Stimulated activated CD4-positive, alpha-beta T cell treated with anti-CD3 and anti-CD28 coated beads, Interleukin-2, amount 100 ng/mL, for 24 hours (primary cell): ENCODE measurements at regions not wholly inside any gene's neighbourhood (a gene's known extent, or its start where the extent isn't known, plus 50 kb on each side); places are given as distances from the start of the nearest gene placed in this dataset.

Experiments used
- DNase-seq, 2 donors: peaks; one replicate each; pipeline ENCODE4 v3.0.0-alpha.2; 2020

DNA sequence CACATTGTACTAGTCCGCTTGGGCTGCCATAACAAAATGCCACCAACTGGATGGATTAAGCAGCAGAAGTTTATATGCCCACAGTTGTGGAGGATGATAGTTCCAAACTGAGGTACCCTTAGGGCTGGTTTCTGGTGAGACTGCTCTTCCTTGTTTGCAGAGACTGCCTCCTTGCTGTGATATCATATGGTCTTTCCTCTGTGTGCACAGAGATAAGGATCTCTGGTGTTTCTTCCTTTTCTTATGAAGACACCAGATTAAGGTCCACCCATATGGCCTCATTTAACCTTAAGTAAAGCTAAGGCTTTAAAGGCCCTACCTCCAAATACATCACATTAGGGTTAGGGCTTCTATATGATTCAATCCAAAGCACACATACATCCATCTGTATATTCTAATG lies 738.2 kb upstream of the GCFC2 start:
- DNase-seq = no peak

DNA sequence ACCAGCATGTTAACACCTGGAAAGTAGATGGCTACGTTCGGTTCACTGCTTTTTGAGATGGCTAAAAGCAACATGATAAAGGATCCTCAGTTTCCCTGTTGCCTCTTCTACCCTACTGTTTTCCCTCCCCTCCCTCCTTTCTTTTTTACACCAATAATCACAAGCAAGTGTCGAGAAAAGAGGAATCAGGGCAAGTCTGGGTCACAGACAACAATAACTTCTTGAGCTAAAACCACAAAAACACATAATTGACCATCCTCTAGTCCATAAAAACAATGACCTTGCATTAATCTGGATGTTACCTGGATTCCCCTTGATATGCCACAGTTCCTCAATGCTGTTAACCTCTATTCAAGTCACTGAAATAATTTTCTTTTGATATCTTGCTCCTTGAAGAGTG lies 736.6 kb upstream of the GCFC2 start:
- DNase-seq = no peak

GRCh38 chr2:76446872-76447271 lies 736.2 kb upstream of the GCFC2 start:
- no peak for DNase-seq

- DNase-seq = no peak
Measured at GRCh38 chr2:76445880-76446279, 735.2 kb upstream of the GCFC2 start.

GRCh38 chr2:76444732-76445131 lies 734.0 kb upstream of the GCFC2 start:
- no peak for DNase-seq

GRCh38 chr2:76437564-76437963 lies 726.8 kb upstream of the GCFC2 start:
- DNase-seq = no peak

GRCh38 chr2:76429374-76429773 lies 718.7 kb upstream of the GCFC2 start:
- DNase-seq = no peak

- no peak for DNase-seq
Measured at GRCh38 chr2:76427452-76427851, 716.7 kb upstream of the GCFC2 start.

GRCh38 chr2:76415821-76416220 lies 705.1 kb upstream of the GCFC2 start:
- DNase-seq = no peak

- no peak for DNase-seq
Measured at GRCh38 chr2:76413436-76413835, 702.7 kb upstream of the GCFC2 start.

DNA sequence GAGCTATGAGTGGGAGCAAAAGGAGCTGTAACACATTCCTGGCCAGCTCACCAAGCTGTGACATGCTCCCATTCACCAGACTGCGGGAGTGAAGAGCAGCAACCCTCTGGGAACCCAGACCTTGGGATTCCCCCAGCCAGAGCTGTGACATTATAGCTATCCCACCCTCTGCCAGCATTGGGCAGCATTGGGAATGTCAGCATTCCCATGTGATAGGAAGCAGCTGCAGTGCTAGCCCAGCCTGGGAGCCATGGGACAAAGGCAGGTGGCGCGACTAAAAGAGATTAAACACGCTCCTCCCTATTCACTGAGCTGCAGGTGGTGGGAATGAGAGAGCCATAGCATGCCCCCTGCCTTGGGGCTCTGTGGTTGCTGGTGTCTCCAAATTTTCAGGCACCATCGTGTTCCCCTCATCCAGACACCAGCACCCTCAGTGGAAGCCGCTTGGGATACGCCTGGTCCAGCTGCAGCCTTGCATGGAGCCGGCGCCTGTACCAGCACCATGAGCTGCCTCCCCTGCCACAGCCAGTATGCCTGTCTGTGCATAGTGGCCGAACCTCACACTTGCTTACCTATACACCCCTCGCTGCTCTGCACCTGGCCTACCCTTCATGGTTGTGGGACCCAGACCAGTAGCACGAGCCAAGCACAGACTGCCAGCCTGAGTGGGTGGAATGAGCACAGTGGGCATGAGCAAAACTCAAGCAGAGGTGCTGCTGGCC lies 695.6 kb upstream of the GCFC2 start:
- DNase-seq = no peak

DNA sequence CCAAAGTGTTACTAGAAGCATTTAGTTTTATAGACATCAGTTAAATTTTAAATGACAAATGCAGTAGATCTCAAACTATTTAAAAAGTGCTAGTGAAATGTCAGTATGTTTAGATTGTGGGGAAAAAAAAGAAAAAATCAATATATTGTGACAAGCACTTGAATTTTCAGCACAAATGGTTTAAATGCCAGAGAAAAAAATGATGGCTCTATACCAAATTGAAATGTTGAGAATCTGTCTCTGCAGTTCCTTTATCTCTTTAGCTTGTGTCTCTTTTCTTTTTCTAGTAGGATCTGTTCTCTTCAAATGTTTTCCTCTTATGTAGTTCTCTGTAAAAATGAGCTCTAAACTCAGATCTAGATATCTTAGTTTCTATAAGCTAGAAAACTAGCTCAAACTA lies 682.6 kb upstream of the GCFC2 start:
- no peak for DNase-seq

DNA sequence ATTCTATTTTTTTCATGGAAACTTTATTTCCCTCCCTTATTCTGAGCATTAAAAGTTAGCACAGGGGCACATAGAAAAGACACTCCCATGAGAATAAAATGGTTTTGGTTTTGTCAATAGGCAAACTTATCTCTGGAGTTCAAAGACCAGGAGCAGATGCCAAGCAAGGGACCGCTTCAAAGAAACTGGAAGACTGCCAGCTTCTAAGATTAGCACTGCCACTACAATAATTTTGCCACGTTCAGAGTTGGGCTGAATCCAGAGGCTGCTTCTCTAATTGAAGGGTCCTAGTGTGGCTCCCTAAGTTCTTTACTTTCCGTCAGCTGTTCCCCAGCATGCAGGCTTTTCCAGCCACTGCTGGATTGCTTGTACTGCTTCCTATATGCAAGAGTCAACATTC lies 681.0 kb upstream of the GCFC2 start:
- no peak for DNase-seq

DNA sequence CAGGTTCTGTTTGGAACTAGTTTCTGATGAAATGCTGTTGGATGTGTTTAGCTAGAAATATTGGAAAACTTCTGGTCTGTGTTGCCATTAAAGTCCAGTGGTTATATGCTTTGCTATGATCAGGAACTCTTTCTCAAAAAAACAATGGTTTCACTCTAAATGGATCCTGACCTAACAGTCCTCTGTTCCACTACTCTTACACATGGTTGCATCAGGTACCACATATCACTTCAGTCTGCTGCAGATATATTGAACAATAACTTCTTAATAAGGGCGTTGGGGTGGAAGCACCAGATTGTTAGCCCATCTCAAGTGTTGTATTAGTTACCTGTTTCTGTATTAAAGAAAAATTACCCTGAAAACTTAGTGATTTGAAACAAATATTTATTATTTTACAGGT lies 676.6 kb upstream of the GCFC2 start:
- no peak for DNase-seq

DNA sequence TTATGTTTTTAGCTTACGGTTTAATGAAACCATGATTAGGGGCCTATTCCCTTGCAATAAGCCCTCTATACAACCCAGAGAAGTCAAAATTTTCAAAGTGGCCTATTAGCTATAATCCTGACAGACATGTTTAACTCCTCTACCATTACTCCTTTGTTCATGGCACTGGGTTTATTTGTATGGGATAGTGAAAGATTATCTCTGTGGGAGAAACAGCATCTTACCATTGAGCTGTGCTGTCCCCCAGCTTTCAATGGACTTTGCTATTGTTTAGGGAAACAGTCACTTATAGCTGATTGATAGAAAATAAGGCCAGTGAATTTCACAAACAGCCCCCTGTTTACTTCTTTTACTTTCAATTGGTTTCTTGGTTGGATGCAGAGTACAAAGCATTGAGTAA lies 675.2 kb upstream of the GCFC2 start:
- DNase-seq = no peak

- DNase-seq = no peak
Measured at GRCh38 chr2:76381624-76382023, 670.9 kb upstream of the GCFC2 start.

- no peak for DNase-seq
Measured at GRCh38 chr2:76378140-76378539, 667.4 kb upstream of the GCFC2 start.

DNA sequence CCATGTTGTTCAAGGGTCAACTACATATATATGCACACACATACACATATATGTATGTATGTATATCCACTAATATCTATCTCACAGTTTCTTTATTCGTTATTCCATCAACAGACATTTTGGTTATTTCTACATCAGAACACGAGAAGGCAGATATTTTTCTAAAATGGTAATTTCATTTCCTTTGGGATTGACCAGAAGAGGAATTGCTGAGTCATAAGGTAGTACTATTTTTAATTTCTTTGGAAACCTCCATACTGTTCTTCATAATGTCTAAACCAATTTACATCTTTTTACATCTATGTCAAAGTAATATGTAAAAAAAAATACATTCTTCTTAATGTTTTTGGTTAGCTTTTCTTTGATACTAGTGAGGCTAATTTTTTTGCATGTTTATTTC lies 630.7 kb upstream of the GCFC2 start:
- no peak for DNase-seq

GRCh38 chr2:76332871-76333270 lies 622.2 kb upstream of the GCFC2 start:
- DNase-seq = no peak

DNA sequence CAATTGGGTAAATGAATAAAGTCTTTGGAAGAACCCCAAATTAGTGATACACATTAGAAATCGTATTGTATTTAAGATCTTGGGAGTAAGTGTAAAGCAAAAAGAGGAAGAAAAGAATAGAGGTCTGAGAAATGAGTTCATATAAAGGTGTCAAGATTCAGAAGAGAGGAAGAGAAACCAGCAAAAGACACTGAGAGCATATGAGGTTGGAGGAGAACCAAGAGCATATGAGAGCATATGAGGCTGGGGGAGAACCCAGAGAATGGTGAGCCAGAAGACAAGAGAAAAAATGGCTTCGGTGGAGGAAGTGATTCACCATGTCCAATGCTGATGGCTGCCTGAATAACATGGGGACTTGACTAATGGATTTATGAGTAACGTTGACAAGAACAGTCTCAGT lies 620.1 kb upstream of the GCFC2 start:
- DNase-seq = no peak

DNA sequence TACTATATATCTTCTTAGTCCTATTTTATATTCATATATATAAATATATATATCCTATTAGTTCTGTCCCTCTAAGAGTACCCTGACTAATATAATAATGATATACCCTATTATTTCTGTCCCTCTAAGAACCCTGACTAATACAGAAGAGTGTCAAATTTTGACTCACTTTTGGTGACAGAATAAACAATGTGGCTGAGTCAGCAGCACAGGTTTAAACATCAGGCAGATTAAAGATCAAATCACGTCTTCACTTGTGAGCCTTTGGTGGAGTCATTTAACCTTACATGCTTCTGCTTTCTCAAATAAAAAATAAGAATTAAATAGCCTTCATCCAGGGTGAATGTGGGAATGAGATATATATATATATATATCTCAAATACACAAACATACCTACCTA lies 615.9 kb upstream of the GCFC2 start:
- DNase-seq = no peak

- no peak for DNase-seq
Measured at GRCh38 chr2:76323381-76323780, 612.7 kb upstream of the GCFC2 start.

DNA sequence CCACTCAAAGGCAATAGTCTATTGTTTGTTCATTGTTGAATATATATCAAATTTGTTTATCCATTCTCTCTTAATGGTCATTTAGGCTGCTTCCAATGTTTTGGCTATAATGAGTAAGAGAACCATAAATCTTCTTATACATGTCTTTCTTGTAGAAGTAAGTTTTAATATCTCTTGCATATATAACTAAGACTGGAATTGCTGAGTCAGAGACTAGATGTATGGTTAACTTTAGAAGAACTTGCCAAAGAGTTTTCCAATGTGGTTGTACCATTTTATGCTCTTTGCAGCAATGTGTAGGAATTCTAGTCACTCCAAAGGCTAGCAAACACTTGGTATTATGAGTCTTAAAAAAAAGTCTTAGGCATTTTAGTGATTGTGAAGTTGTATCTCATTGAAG lies 610.0 kb upstream of the GCFC2 start:
- no peak for DNase-seq

GRCh38 chr2:76318848-76319360 lies 608.2 kb upstream of the GCFC2 start:
- no peak for DNase-seq

GRCh38 chr2:76316691-76317090 lies 606.0 kb upstream of the GCFC2 start:
- no peak for DNase-seq
